ENCODE measurements at regions not wholly inside any gene's neighbourhood (a gene's known extent, or its start where the extent isn't known, plus 50 kb on each side); places are given as distances from the start of the nearest gene placed in this dataset.

GRCh38 chr3:70813311-70813710 lies 500.9 kb upstream of the MDFIC2 start:
- Histone ChIP-seq H3K36me3 (no peaks in the 10 kb centered on the region), H3K27ac (0 out of 22 replicates have a peak overlapping the region, but pooled peaks of 1 of the 11 experiments have one; percentile 62), H3K4me1 (peaks cover 0 to 15% (median 11%) of the 10 kb centered on the region in 10 experiments; a peak in 14 of 20 replicates), H3K9ac (no peak overlapping the region), H3K27me3 (no peaks in the 10 kb centered on the region), H3K4me3 (no peak overlapping the region), H3K9me3 (replicated peaks in 1 of 11) (peaks cover 7 to 15% (median 12%) of the 10 kb centered on the region in 11 experiments; a peak in 21 of 22 replicates), H3K4me2 (no peak overlapping the region), H4K20me1 (no peaks in the 10 kb centered on the region)
- TF ChIP-seq Cebpa-rat (IDR thresholded peaks at IDR 0.05): no peak

DNA sequence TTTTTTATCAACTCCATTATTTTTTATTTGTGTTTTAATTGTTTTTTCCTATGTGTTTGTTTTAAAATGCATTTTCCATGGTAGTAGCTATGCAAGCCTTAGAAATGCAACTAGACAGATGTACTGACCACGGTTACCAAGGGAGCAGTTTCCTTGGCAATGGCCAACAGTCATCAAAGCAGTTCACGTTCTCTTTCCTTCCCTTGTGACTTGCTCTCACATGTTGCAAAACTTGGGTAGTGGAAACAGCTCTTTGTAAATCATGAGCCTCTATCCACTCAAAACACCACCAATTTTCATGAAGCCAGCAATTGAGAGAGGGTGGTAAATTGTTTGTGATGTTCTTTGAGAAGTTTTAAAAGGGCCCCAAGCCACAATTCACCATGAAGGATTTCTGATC lies 499.4 kb upstream of the MDFIC2 start:
- H3K27ac ChIP-seq: peak overlapping the region in 9 of 11 experiments; percentile 39 to 81 (median 62); a peak in 14 of 22 replicates
- H3K4me3 ChIP-seq: no peak overlapping the region
- peak overlapping the region in 9 of 11 experiments; percentile 4 to 62 (median 40); a peak in 17 of 22 replicates for H3K4me2 ChIP-seq
- peak overlapping the region in 1 of 11 experiments; percentile 46; a peak in 1 of 22 replicates for H3K9ac ChIP-seq
- TF ChIP-seq Cebpa-rat (IDR thresholded peaks at IDR 0.05): peak in 4 of 11 experiments; percentile 18 to 85 (median 72); a peak in 6 of 22 replicates
- no peaks in the 10 kb centered on the region for H4K20me1 ChIP-seq
- no peaks in the 10 kb centered on the region for H3K36me3 ChIP-seq
- peaks cover 7 to 11% (median 9%) of the 10 kb centered on the region in 11 experiments; a peak in 21 of 22 replicates for H3K9me3 ChIP-seq (replicated peaks in 1 of 11)
- H3K4me1 ChIP-seq: peaks cover 0 to 15% (median 11%) of the 10 kb centered on the region in 10 experiments; a peak in 14 of 20 replicates
- H3K27me3 ChIP-seq: no peaks in the 10 kb centered on the region

- H3K9me3 ChIP-seq (replicated peaks in 1 of 11): no peaks in the 10 kb centered on the region
- H3K4me1 ChIP-seq: peaks cover 0 to 15% (median 11%) of the 10 kb centered on the region in 10 experiments; a peak in 14 of 20 replicates
- no peaks in the 10 kb centered on the region for H4K20me1 ChIP-seq
- H3K4me3 ChIP-seq: no peak overlapping the region
- H3K4me2 ChIP-seq: no peak overlapping the region
- H3K27me3 ChIP-seq: no peaks in the 10 kb centered on the region
- H3K9ac ChIP-seq: no peak overlapping the region
- TF ChIP-seq Cebpa-rat (IDR thresholded peaks at IDR 0.05): no peak
- H3K36me3 ChIP-seq: no peaks in the 10 kb centered on the region
- H3K27ac ChIP-seq: no peak overlapping the region
These were observed 496.4 kb upstream of the MDFIC2 start for GRCh38 chr3:70808881-70809280.

DNA sequence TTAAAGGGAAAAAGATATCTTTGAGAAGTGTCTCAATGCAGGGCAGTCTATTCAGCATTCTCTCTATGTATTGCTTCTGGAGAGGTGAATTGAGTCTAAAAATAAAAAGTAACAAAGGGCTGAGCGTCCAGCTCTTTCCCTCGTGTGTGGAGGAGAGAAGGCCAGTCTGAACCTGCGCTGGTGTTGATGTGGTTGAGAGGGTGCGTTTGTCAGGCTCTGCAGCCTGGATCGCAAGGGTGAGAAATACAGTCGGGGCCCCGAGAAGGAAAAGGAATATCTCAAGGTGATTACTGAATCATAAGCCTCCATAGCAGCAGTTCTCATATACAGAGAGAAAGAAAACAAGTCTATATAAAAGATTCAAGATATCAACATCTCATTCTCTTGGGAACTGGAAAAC lies 494.1 kb upstream of the MDFIC2 start:
- Histone ChIP-seq H3K4me3 (no peak overlapping the region), H3K9ac (no peak overlapping the region), H3K27me3 (no peaks in the 10 kb centered on the region), H3K4me1 (peaks cover 0 to 4% (median 3%) of the 10 kb centered on the region in 10 experiments; a peak in 11 of 20 replicates), H3K4me2 (no peak overlapping the region), H3K9me3 (replicated peaks in 1 of 11) (no peaks in the 10 kb centered on the region), H3K27ac (no peak overlapping the region), H3K36me3 (no peaks in the 10 kb centered on the region), H4K20me1 (no peaks in the 10 kb centered on the region)
- TF ChIP-seq Cebpa-rat (IDR thresholded peaks at IDR 0.05): no peak

DNA sequence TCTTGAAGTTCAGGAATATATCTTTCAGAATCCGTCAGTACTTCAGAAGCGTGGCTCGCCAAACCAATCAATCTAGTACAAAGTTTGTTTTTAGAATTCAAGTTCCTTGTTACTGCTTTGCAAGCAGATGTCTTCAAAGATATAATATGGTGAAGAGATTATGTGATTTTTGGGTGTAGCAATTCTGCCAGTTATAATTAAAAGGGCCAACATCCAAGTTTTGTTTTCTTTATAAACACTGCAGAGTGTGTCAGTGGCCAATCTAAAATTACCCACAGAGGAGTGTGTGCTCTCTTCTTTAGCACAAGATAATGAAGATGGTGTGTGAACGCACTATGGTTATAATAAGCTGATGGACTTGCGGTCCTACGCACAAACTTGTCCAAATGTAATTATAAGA lies 493.6 kb upstream of the MDFIC2 start:
- Histone ChIP-seq H3K27ac (no peak overlapping the region), H4K20me1 (no peaks in the 10 kb centered on the region), H3K4me3 (no peak overlapping the region), H3K36me3 (no peaks in the 10 kb centered on the region), H3K4me1 (no peaks in the 10 kb centered on the region), H3K27me3 (no peaks in the 10 kb centered on the region), H3K9ac (no peak overlapping the region), H3K9me3 (replicated peaks in 1 of 11) (no peaks in the 10 kb centered on the region), H3K4me2 (no peak overlapping the region)
- no peak for TF ChIP-seq Cebpa-rat (IDR thresholded peaks at IDR 0.05)

- Histone ChIP-seq H3K9ac (no peak overlapping the region), H4K20me1 (no peaks in the 10 kb centered on the region), H3K36me3 (no peaks in the 10 kb centered on the region), H3K27ac (no peak overlapping the region), H3K4me3 (no peak overlapping the region), H3K27me3 (no peaks in the 10 kb centered on the region), H3K9me3 (replicated peaks in 1 of 11) (no peaks in the 10 kb centered on the region), H3K4me1 (no peaks in the 10 kb centered on the region), H3K4me2 (no peak overlapping the region)
- TF ChIP-seq Cebpa-rat (IDR thresholded peaks at IDR 0.05): no peak
These were observed 492.8 kb upstream of the MDFIC2 start for GRCh38 chr3:70805061-70805889.

DNA sequence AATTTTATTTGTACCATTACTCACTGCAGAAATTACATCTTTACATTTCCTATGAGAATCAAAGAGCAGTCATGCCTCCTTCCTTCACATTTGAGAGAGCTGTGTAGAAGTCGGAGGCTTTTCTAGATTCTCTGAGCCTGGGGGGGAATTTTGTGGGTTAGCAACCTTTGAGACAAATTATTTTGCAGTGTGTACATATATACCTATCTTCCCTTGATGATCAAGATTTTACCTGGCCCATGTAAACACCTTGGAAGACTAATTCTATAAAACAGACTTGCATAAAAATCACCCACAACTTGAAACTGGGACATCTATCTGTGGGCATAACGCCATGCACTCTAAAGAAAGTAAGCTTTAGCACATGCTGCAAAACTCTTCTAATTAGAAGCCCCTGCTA lies 491.5 kb upstream of the MDFIC2 start:
- Histone ChIP-seq H3K4me1 (no peaks in the 10 kb centered on the region), H3K9ac (no peak overlapping the region), H4K20me1 (no peaks in the 10 kb centered on the region), H3K27ac (no peak overlapping the region), H3K9me3 (replicated peaks in 1 of 11) (no peaks in the 10 kb centered on the region), H3K4me3 (no peak overlapping the region), H3K36me3 (no peaks in the 10 kb centered on the region), H3K27me3 (no peaks in the 10 kb centered on the region), H3K4me2 (no peak overlapping the region)
- no peak for TF ChIP-seq Cebpa-rat (IDR thresholded peaks at IDR 0.05)

DNA sequence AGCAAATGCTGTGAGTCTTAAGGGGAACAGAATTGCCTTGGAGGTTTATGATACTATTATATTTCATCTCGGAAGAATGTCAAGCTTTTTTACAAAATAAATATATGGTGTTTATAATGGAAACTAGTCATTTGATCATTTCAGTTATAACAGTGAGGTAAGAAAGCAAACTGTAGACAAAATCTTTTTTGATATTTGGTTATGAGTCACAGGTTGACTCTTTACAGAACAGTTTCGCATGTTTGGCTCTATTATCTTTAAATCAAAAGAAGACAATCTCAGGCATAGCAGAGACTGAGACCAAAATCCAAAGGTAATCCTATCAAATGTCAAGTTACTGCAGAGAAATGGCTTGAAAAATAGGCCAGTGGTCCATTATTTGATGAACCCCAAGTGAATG lies 490.9 kb upstream of the MDFIC2 start:
- H4K20me1 ChIP-seq: no peaks in the 10 kb centered on the region
- no peak overlapping the region for H3K4me2 ChIP-seq
- H3K27ac ChIP-seq: no peak overlapping the region
- TF ChIP-seq Cebpa-rat (IDR thresholded peaks at IDR 0.05): no peak
- H3K9me3 ChIP-seq (replicated peaks in 1 of 11): no peaks in the 10 kb centered on the region
- no peaks in the 10 kb centered on the region for H3K4me1 ChIP-seq
- H3K27me3 ChIP-seq: no peaks in the 10 kb centered on the region
- H3K4me3 ChIP-seq: no peak overlapping the region
- H3K36me3 ChIP-seq: no peaks in the 10 kb centered on the region
- H3K9ac ChIP-seq: no peak overlapping the region

GRCh38 chr3:70800951-70801350 lies 488.5 kb upstream of the MDFIC2 start:
- H3K36me3 ChIP-seq: no peaks in the 10 kb centered on the region
- no peaks in the 10 kb centered on the region for H3K4me1 ChIP-seq
- no peak for TF ChIP-seq Cebpa-rat (IDR thresholded peaks at IDR 0.05)
- H3K9me3 ChIP-seq (replicated peaks in 1 of 11): peaks cover 0 to 11% (median 3%) of the 10 kb centered on the region in 11 experiments; a peak in 3 of 22 replicates
- no peaks in the 10 kb centered on the region for H3K27me3 ChIP-seq
- no peaks in the 10 kb centered on the region for H4K20me1 ChIP-seq
- H3K27ac ChIP-seq: no peak overlapping the region
- H3K4me2 ChIP-seq: no peak overlapping the region
- H3K4me3 ChIP-seq: no peak overlapping the region
- H3K9ac ChIP-seq: no peak overlapping the region

DNA sequence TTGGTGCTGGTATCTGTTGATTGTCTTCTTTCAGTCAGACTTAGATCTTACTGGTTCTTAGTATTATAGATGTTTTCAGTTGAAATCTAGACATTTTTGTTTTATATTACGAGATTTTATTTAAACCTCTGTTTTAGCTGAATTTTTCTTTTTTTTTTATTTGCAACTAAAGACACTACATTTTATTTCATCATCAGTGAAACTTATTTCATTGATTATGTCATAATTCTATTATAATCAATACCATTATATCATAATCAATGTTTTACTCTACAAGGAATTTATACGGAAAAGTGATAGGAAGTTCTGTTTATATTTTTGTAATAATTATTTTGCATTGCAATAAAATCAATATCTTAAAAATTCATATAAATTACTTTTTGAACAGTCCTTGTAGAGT lies 477.4 kb upstream of the MDFIC2 start:
- Histone ChIP-seq H3K4me2 (no peak overlapping the region), H3K27ac (no peak overlapping the region), H3K27me3 (no peaks in the 10 kb centered on the region), H4K20me1 (no peaks in the 10 kb centered on the region), H3K36me3 (no peaks in the 10 kb centered on the region), H3K4me3 (no peak overlapping the region), H3K9ac (no peak overlapping the region), H3K9me3 (replicated peaks in 1 of 11) (no peaks in the 10 kb centered on the region; a peak in 1 of 22 replicates), H3K4me1 (no peaks in the 10 kb centered on the region)
- TF ChIP-seq Cebpa-rat (IDR thresholded peaks at IDR 0.05): no peak
